K562 (cell line): ENCODE measurements at regions not wholly inside any gene's neighbourhood (a gene's known extent, or its start where the extent isn't known, plus 50 kb on each side); places are given as distances from the start of the nearest gene placed in this dataset.

Experiments used
- ATAC-seq: fragments of 200-7000 bp; cut with Tn5 transposase; 3 replicates; pipeline ENCODE4 v1.9.1; 2020; ENCODE audit warnings: moderate library complexity
- BruUV-seq: library from RNA; stranded (reverse); fragments of 400-500 nt; replicated peaks from 2 replicates; lab custom pipeline; 2021; lab: Mats Ljungman, UMichigan
- CTCF ChIA-PET: fragments of 300-600 bp; formaldehyde crosslinking; extraction: SDS; loops from one replicate; lab custom pipeline; 2021; ENCODE audit warnings: low intra/inter-chr PET ratio; lab: Yijun Ruan, JAX
- POLR2A ChIA-PET: fragments of 300-600, 350-650 bp; sonication (Branson Sonifier 250); formaldehyde crosslinking; extraction: SDS; loops from one replicate; lab custom pipeline; 2021; ENCODE audit warnings: antibody characterized with exemption, inconsistent platforms; lab: Yijun Ruan, JAX
- DNase-seq, 4 experiments: peaks; one replicate each; pipeline versions ENCODE4 v3.0.0 to v3.0.0-alpha.2; 2011 to 2018; ENCODE audit warnings: low spot score in 3 of 4, mixed read lengths in 3 of 4; ENCODE audit errors: extremely low read depth in 1 of 4
- FAIRE-seq: peaks from 2 replicates; lab custom pipeline; 2011; peaks lifted over from hg19 to GRCh38; lab: Jason Lieb, UNC
- H2AFZ ChIP-seq: 2 replicates; pipeline ENCODE4 v1.6.0; 2011; ENCODE audit warnings: low read depth, low read length, control low read depth, inconsistent platforms
- H3K27ac ChIP-seq: fragments of 200-600 bp; 3 replicates; pipeline ENCODE4 v1.8.0; 2011; ENCODE audit warnings: low read depth, mild to moderate bottlenecking, control low read depth, inconsistent platforms, low read length, moderate library complexity, mixed read lengths; ENCODE audit errors: extremely low read depth
- H3K27me3 ChIP-seq, 2 experiments: fragments of 300-600 bp in 1 of 2; 2 replicates in 1 of 2; 3 replicates in 1 of 2; pipeline versions ENCODE4 v1.6.0 to v1.8.0; 2011; ENCODE audit warnings: inconsistent platforms in 2 of 2, low read length in 2 of 2, mild to moderate bottlenecking in 1 of 2, mixed read lengths in 1 of 2, moderate library complexity in 1 of 2; ENCODE audit not compliant: control insufficient read depth in 2 of 2, insufficient read depth in 2 of 2
- H3K36me3 ChIP-seq: fragments of 300-600 bp; 3 replicates; pipeline ENCODE4 v1.8.0; 2011; ENCODE audit warnings: mild to moderate bottlenecking, low read length, inconsistent platforms; ENCODE audit not compliant: control insufficient read depth, insufficient read depth
- H3K4me1 ChIP-seq, 2 experiments: fragments of 200-600 bp in 1 of 2; replicated peaks in 1 of 2; 2 replicates in 1 of 2; 3 replicates in 1 of 2; pipeline versions ENCODE4 v1.5.1 to v1.8.0; 2011; ENCODE audit warnings: inconsistent platforms in 2 of 2, low read length in 2 of 2, mild to moderate bottlenecking in 1 of 2, mixed read lengths in 1 of 2, moderate library complexity in 1 of 2; ENCODE audit not compliant: control insufficient read depth in 2 of 2, insufficient read depth in 2 of 2
- H3K4me2 ChIP-seq: 2 replicates; pipeline ENCODE4 v1.6.1; 2011; ENCODE audit warnings: low read length, control low read depth, inconsistent platforms, mixed read lengths; ENCODE audit not compliant: insufficient read depth
- H3K4me3 ChIP-seq: fragments of 200-600 bp; sonication (generic), shearing (Covaris generic); 2 replicates; pipeline ENCODE4 v1.5.1; 2016; ENCODE audit warnings: control low read depth, inconsistent platforms
- H3K79me2 ChIP-seq: fragments of 200-600 bp; 3 replicates; pipeline ENCODE4 v1.8.0; 2011; ENCODE audit warnings: low read length, inconsistent platforms; ENCODE audit not compliant: control insufficient read depth, insufficient read depth
- H3K9ac ChIP-seq, 2 experiments: 2 replicates each; pipeline versions ENCODE4 v1.6.0 to v1.6.1; 2011; ENCODE audit warnings: low read depth in 2 of 2, low read length in 2 of 2, control low read depth in 1 of 2, inconsistent platforms in 1 of 2, mild to moderate bottlenecking in 1 of 2, mixed read lengths in 1 of 2; ENCODE audit not compliant: insufficient read depth in 1 of 2
- H3K9me1 ChIP-seq: one replicate; pipeline ENCODE4 v1.6.0; 2011; ENCODE audit warnings: inconsistent platforms, mild to moderate bottlenecking, low read length, moderate library complexity; ENCODE audit not compliant: control insufficient read depth, insufficient read depth
- H3K9me3 ChIP-seq: replicated peaks from 2 replicates; pipeline ENCODE4 v1.5.1; 2011; ENCODE audit warnings: low read depth, low read length, inconsistent platforms; ENCODE audit not compliant: control insufficient read depth, insufficient read depth
- H4K20me1 ChIP-seq: replicated peaks from 2 replicates; pipeline ENCODE4 v1.6.1; 2011; ENCODE audit warnings: low read length, inconsistent platforms, mixed read lengths; ENCODE audit not compliant: control insufficient read depth, insufficient read depth
- ATF1 ChIP-seq, 2 experiments: fragments of 450-650 bp in 1 of 2; IDR thresholded peaks; 2 replicates each; pipeline ENCODE4 v1.6.1; 2016; ENCODE audit warnings: missing compliant biosample characterization in 1 of 2, missing genetic modification characterization in 1 of 2
- CHAMP1 ChIP-seq: fragments of 450-650 bp; IDR thresholded peaks from 2 replicates; pipeline ENCODE4 v1.6.1; 2016; ENCODE audit warnings: mild to moderate bottlenecking
- EHMT2 ChIP-seq: fragments of 450-650 bp; IDR thresholded peaks from 2 replicates; pipeline ENCODE4 v1.6.1; 2018; ENCODE audit warnings: antibody characterized with exemption
- HDAC6 ChIP-seq: IDR thresholded peaks from 2 replicates; pipeline ENCODE4 v1.6.1; 2012; ENCODE audit warnings: low read depth, mild to moderate bottlenecking, control low read depth, inconsistent platforms, low read length, moderate library complexity
- KLF16 ChIP-seq: IDR thresholded peaks from 2 replicates; pipeline ENCODE4 v1.6.1; 2016; ENCODE audit warnings: antibody characterized with exemption
- MCM5 ChIP-seq: fragments of 450-650 bp; IDR thresholded peaks from 2 replicates; pipeline ENCODE4 v1.6.1; 2016; ENCODE audit warnings: low read depth
- MYBL2 ChIP-seq, 2 experiments: fragments of 450-650 bp in 1 of 2; sonication (generic) in 1 of 2; formaldehyde crosslinking in 1 of 2; IDR thresholded peaks; 2 replicates each; pipeline versions ENCODE4 v1.6.1 to v1.8.1; 2017 to 2022; ENCODE audit warnings: borderline replicate concordance in 1 of 2, inconsistent platforms in 1 of 2, low read depth in 1 of 2, mild to moderate bottlenecking in 1 of 2, missing genetic modification reagents in 1 of 2, moderate library complexity in 1 of 2
- RFX5 ChIP-seq: IDR thresholded peaks from 2 replicates; pipeline ENCODE4 v1.6.1; 2011; ENCODE audit warnings: low read depth, mild to moderate bottlenecking, improper control_type of control experiment, low read length
- SIX5 ChIP-seq, 2 experiments: IDR thresholded peaks; 2 replicates each; pipeline ENCODE4 v1.6.1; 2011; ENCODE audit warnings: low read length in 2 of 2, borderline replicate concordance in 1 of 2, low read depth in 1 of 2, mild to moderate bottlenecking in 1 of 2, moderate library complexity in 1 of 2; ENCODE audit not compliant: insufficient read depth in 1 of 2
- TARDBP ChIP-seq: fragments of 450-650 bp; IDR thresholded peaks from 2 replicates; pipeline ENCODE4 v1.6.1; 2016
- TEAD4 ChIP-seq, 2 experiments: sonication (generic) in 1 of 2; formaldehyde crosslinking in 1 of 2; IDR thresholded peaks; 2 replicates each; pipeline versions ENCODE4 v1.6.1 to v1.8.0; 2012 to 2022; ENCODE audit warnings: borderline replicate concordance in 1 of 2, inconsistent platforms in 1 of 2, low read length in 1 of 2, mild to moderate bottlenecking in 1 of 2, missing genetic modification reagents in 1 of 2
- ZNF134 ChIP-seq: fragments of 250-450 bp; sonication (Bioruptor Pico); conservative IDR thresholded peaks from 2 replicates; pipeline ENCODE4 v1.4.0; 2020
- ZNF274 ChIP-seq: IDR thresholded peaks from 2 replicates; pipeline ENCODE4 v1.6.1; 2011; ENCODE audit warnings: low read depth, mild to moderate bottlenecking, low read length, moderate library complexity, borderline replicate concordance
- ZNF347 ChIP-seq: fragments of 450-650 bp; formaldehyde crosslinking; IDR thresholded peaks from 2 replicates; pipeline ENCODE4 v1.4.0; 2020; ENCODE audit warnings: low read depth, mild to moderate bottlenecking, moderate library complexity
- ZNF444 ChIP-seq: fragments of 250-450 bp; sonication (Bioruptor Pico); IDR thresholded peaks from 2 replicates; pipeline ENCODE4 v1.4.0; 2020; ENCODE audit warnings: mild to moderate bottlenecking, moderate library complexity
- WGBS: fragments of 100-300 bp; shearing (Covaris generic); methylation state at CpG from one replicate; pipeline ENCODE4 v1.1.6; 2016; ENCODE audit warnings: low coverage, mixed read lengths; ENCODE audit not compliant: insufficient coverage; ENCODE audit errors: missing lambda C conversion rate; 5-methylcytosine and 5-hydroxymethylcytosine counted together
- in situ Hi-C: fragments of 300-500 bp; cut with MboI; formaldehyde crosslinking; loops from 4 replicates; pipeline ENCODE4 v1.15.0; 2018; ENCODE audit warnings: inconsistent platforms, mixed read lengths
- intact Hi-C: fragments of 100-400 bp; cut with micrococcal nuclease; formaldehyde crosslinking; loops from 2 replicates; pipeline ENCODE4 v1.14.2; 2022
- TF ChIP-seq, protein P1 (sequence below): fragments of 250-450 bp; sonication (Bioruptor Pico); IDR thresholded peaks from 2 replicates; pipeline ENCODE4 v1.4.0; 2020
- TF ChIP-seq, protein P2 (sequence below): sonication (generic); formaldehyde crosslinking; IDR thresholded peaks from 2 replicates; pipeline ENCODE4 v1.8.0; 2022; ENCODE audit warnings: mild to moderate bottlenecking, missing genetic modification reagents, borderline replicate concordance

GRCh38 chr1:60972841-60973364, 109.5 kb upstream of the NFIA start:
- in situ Hi-C loops, result loop anchor here (10.0 kb wide), 3 partner anchors 472 to 872 kb away; no protein-coding TSS in a partner anchor
- Histone ChIP-seq H3K4me2 (peak overlapping the region; percentile 11; the same call in 1 of the 2 replicates), H3K9me1 (no peaks in the 10 kb centered on the region), H3K79me2 (no peaks in the 10 kb centered on the region), H3K4me3 (no peak overlapping the region), H3K9ac (no peak overlapping the region), H3K9me3 (no peaks in the 10 kb centered on the region), H4K20me1 (no peaks in the 10 kb centered on the region), H3K4me1 (peaks cover 3 to 22% of the 10 kb centered on the region in 2 experiments; a peak in 4 of 5 replicates), H3K27ac (no peak overlapping the region), H3K27me3 (no peaks in the 10 kb centered on the region), H2AFZ (peak overlapping the region; percentile 43), H3K36me3 (no peaks in the 10 kb centered on the region)
- FAIRE-seq, result peak; percentile 88
- BruUV-seq, result no TSS peak
- 1% methylated on average over 4 of the region's 4 CpGs for WGBS
- peak; percentile 77 for ATAC-seq
- peak in 2 of 4 experiments; percentile 43 to 62 for DNase-seq
- ChIA-PET CTCF (no interaction called here), POLR2A (interaction anchor here (1.1 kb wide), 1 partner anchor 77 kb away, joined by 3 read pairs; no protein-coding TSS in a partner anchor)
- intact Hi-C loops, result loop anchor here (2.0 to 10.0 kb wide), 7 partner anchors 76 to 1001 kb away; partner anchors contain the start of genes NFIA and TM2D1
- TF ChIP-seq TARDBP (no peak), ZNF347 (CRISPR knock-in tag) (no peak), MCM5 (no peak), TEAD4 (IDR thresholded peaks at IDR 0.05; ENCODE audit: low read length) (peak; percentile 50; the same call in 1 of the 2 replicates), TEAD4 (CRISPR knock-in tag; IDR thresholded peaks at IDR 0.05; ENCODE audit: borderline replicate concordance) (no peak), RFX5 (no peak), ATF1 (CRISPR knock-in tag; IDR thresholded peaks at IDR 0.05) (no peak), ATF1 (tag; IDR thresholded peaks at IDR 0.05) (0 out of 2 replicates have a peak, but pooled peaks have one; percentile 26), KLF16 (peak; percentile 78), EHMT2 (no peak), ZNF134 (no peak), ZNF274 (no peak), MYBL2 (IDR thresholded peaks at IDR 0.05; ENCODE audit: low read depth) (peak; percentile 49; the same call in 1 of the 2 replicates), MYBL2 (CRISPR knock-in tag; IDR thresholded peaks at IDR 0.05; ENCODE audit: borderline replicate concordance) (no peak), SIX5 (IDR thresholded peaks at IDR 0.05; ENCODE audit: borderline replicate concordance in 1 of 2, insufficient read depth in 1 of 2, low read depth in 1 of 2, low read length in 2 of 2) (no peak), CHAMP1 (no peak), ZNF444 (CRISPR knock-in tag) (no peak), HDAC6 (no peak)
- TF ChIP-seq, protein P1, sequence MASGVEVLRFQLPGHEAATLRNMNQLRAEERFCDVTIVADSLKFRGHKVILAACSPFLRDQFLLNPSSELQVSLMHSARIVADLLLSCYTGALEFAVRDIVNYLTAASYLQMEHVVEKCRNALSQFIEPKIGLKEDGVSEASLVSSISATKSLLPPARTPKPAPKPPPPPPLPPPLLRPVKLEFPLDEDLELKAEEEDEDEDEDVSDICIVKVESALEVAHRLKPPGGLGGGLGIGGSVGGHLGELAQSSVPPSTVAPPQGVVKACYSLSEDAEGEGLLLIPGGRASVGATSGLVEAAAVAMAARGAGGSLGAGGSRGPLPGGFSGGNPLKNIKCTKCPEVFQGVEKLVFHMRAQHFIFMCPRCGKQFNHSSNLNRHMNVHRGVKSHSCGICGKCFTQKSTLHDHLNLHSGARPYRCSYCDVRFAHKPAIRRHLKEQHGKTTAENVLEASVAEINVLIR, result no peak
- TF ChIP-seq, protein P2, sequence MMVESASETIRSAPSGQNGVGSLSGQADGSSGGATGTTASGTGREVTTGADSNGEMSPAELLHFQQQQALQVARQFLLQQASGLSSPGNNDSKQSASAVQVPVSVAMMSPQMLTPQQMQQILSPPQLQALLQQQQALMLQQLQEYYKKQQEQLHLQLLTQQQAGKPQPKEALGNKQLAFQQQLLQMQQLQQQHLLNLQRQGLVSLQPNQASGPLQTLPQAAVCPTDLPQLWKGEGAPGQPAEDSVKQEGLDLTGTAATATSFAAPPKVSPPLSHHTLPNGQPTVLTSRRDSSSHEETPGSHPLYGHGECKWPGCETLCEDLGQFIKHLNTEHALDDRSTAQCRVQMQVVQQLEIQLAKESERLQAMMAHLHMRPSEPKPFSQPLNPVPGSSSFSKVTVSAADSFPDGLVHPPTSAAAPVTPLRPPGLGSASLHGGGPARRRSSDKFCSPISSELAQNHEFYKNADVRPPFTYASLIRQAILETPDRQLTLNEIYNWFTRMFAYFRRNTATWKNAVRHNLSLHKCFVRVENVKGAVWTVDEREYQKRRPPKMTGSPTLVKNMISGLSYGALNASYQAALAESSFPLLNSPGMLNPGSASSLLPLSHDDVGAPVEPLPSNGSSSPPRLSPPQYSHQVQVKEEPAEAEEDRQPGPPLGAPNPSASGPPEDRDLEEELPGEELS (CRISPR knock-in tag), result no peak
